HG03108 (cell line): ENCODE measurements at regions not wholly inside any gene's neighbourhood (a gene's known extent, or its start where the extent isn't known, plus 50 kb on each side); places are given as distances from the start of the nearest gene placed in this dataset.

Experiments used
- ATAC-seq: cut with Tn5 transposase; IDR thresholded peaks from one replicate; pipeline ENCODE4 v1.9.1; 2021; ENCODE audit warnings: moderate library complexity; ENCODE audit not compliant: unreplicated experiment

DNA sequence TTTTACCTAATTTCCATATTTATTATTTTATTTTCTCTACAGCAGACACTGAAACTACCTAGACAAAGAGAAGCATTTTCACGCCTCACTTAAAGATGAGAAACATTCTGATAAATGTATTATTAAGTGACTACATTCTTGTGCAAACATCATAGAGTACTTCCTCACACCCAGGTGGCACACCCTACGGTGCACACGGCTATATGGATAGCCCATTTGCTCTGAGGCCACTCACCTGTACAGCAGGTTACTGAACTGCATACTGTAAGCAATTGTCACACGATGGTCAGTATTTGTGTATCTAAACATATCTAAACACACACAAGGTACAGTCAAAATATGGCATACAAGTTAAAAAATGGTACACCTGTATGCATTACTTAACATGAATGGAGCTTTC, 481.4 kb downstream of the CMPK2 start:
- no peak for ATAC-seq

DNA sequence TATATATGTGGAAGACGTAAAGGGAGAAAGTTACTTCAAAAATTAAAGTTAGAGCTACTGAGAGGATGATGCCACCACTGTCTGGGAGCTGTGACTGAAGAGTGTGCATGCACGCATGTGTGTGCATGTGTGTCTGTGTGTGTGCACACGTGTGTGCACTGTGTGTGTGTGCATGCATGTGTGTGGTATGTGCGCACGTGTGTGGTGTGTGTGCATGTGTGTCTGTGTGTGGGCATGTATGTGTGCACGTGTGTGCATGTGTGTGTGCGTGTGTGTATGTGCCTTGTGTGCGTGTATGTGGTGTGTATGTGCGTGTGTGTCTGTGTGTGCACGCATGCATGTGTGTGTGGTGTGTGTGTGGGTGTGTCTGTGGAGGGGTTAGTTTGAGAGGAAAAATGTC, 473.4 kb downstream of the CMPK2 start:
- no peak for ATAC-seq

DNA sequence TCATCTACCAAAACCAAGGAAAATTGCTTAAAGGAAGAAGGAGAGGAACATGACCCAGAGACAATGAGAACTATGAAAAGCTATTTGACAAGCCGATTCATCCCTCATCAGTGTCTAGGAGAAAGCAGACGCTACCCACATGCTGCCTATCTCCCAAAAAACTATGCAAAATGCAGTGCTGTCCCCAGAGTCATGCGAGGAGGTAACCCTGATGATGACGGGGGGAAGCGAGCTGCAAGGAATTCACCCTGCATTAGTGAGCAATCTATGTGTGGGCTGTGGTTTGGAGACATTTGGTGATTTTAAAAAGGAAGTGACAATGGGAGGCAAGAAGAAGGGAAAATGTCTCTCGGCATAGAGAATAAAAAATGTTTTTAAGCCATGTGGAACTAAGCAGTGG, 472.7 kb downstream of the CMPK2 start:
- no peak for ATAC-seq

DNA sequence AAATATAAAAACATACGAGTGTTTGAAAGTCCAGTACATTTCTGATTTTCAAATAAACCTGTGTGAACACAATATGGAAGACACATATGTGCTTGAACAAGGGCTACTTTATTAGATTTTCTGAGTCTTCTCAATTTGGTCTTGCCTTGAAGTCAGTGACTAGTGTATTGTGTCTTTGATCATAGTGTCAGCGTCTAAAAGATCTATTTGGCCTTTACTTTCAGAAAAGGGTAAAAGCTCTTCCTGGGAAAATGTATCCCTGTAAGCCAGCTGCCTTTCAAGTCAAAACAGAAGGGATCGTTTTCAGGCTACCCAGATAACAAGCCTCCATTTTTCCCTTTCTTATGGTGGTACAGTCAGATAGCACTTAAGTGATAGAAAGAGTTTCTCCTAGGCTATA, 471.9 kb downstream of the CMPK2 start:
- no peak for ATAC-seq

DNA sequence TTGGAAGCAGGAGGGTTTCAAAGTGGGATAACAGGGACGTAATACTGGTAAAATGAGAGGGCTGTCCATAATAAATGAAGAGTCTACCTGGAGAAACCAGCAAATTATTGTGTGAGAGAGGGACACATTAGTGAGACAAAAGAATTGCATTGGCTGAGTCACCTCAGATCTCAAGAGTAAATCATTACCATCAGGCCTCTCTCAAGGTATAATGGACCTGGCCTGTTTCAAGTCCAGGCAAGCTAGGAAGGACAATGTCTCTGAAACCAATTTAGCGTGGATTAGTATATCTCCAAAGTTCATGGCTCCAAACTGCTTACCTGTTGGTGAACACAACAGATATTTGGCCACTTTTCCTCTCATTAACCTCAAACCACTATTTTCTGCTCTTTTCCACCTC, 471.4 kb downstream of the CMPK2 start:
- no peak for ATAC-seq

DNA sequence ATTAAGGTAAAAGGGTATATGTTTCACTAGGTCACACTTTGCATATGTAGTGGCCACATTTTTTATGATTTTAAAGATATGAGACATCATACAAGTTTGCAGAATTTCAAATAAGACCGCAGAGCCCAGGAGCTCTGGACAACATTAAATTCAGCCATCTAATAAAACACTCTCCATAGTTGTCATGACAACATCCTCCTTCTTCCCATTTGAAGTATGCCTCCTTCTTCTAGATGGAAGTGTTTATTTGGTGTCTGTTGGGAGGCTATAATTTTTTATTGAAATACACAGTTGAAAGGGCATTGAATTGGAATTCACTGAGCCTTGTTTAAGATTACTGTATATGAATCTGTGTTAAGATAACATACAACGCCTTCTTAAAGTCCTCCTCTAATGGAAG, 467.3 kb downstream of the CMPK2 start:
- no peak for ATAC-seq

DNA sequence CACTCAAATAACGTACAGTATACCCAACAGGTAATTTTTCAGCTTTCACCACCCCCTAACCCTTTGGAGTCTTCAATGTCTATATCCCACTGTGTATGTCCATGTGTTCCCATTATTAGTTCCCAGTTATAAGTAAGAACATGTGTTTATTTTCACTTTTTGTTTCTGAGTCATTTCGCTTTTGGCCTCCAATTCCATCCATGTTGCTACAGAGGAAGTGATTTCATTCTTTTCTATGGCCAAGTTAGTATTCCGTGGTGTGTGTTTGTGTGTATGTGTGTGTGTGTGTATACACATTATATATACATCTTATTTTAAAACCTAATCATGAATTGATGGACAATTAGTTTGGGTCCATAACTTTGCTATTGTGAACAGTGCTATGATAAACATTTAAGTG, 464.4 kb downstream of the CMPK2 start:
- no peak for ATAC-seq

DNA sequence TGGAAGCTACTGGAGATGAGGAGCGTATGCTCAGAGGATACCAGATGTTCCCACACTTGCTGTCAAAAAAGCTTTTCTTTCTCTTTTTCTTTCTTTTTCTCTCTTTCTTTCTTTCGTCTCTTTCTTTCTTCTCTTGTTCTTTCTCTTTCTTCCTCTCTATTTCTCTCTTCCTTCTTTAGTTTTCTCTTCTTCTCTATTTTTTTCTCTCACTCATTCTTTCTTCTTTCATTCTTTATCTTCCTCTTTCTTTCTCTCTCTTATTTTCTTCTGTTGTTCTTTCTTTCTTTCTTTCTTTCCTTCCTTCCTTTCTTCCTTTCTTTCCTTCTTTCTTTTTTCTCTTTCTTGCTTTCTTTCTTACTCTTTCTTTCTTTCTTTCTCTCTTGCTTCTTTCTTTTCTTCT, 457.6 kb downstream of the CMPK2 start:
- no peak for ATAC-seq

DNA sequence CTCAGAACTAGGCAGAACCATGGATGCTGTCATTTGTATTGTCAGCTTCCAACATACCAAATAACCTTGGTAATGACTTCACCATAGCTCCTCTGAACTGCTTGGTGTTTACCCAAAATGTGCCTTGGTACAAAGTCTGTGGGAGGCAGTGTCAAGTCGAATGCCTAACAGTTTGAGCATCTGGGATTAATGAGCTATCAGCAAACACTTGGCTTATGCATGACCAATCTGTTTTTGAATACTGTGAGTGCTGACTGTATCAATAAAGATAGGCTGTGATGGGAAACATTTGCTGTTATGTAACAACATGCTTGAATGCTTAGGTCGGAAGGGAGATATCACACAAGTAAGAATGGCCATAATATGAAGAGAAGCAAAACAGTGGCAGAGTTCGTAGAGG, 455.4 kb downstream of the CMPK2 start:
- ATAC-seq, result no peak

DNA sequence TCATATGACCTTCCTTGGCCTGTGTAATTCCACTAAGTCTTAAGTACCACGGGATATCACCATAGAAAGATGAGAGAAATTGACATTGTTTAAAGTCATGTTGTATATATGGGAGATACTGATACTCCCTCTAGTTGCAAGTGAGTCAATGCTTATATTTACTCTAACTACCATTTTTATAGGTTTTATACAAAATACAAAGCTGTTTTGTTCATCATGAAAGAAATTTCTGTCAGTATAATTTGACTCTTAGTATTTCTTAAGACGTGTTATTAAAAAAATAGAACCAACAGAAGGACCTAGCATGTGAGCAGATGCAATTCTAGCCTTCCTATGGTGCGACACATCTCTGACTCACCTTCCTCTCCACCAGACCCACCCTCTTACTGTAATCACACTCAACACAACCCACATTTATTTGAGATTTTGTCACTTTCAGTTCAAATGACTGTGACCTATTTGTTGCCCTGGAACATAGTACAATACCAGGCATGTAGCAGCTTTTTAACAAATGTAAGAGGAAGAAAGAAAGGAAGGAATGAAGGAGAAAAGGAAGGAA, 453.1 kb downstream of the CMPK2 start:
- no peak for ATAC-seq

DNA sequence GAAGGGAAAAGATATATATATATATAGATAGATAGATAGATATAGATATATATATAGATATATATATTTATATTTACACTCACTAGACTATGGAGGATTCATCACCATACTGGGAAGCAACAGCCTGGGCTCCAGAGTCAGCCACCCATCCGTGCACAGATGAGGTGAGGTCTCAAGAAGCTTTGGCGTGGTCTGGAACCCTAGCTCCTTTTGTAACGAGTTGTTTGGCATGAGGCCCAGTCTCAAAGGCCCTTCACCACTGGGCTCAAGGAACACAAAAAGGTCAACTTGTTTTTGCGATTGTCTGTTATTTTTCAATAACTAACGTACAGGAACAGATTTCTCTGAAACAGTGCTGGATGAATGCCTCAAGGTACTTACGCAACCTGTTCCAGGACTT, 448.7 kb downstream of the CMPK2 start:
- no peak for ATAC-seq

DNA sequence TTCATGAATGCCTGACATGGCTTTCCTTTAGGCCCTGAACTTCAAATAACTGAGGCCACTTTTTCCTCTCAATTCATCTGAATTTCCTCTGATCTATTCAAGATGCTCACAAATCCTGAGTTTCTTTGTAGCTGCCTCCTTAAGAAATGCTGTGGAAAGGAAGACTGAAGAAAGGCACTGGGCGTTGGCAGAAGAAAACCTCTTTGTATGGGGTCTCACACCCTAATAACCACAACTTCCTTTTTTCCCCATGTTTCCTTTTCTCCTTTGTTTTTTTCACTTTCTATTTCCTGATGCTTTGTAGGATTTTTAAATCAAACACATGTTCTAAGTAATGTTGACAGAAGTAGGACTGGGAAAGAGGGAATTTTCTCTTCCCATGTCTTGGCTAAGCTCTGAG, 447.4 kb downstream of the CMPK2 start:
- ATAC-seq, result no peak

DNA sequence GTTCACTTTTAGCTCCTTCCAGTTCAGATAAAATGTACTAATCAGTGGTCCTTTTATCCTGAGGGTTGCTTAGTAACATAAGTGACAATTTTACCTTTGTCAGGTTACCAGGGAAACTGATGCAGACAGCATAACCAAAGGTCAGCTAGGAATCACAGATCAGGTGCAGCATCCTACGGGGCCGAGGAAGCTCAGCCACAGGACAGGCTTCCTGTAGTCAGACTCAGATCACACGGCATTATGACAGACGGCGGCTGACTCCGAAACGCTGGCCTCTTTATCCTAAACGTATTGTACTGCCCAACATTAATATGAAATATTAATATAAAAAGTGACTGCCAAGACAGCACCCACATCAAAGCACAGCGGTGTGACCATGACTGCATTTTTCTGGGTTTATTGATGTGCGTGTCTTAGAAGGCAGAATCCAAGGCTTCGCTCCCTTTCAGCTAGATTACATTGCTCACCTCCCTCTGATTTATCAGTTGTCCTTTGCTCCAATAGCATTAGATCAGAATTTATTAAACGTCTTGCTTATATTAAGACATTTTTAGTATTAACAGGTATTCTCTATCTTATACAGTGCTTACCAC, 444.5 kb downstream of the CMPK2 start:
- no peak for ATAC-seq

DNA sequence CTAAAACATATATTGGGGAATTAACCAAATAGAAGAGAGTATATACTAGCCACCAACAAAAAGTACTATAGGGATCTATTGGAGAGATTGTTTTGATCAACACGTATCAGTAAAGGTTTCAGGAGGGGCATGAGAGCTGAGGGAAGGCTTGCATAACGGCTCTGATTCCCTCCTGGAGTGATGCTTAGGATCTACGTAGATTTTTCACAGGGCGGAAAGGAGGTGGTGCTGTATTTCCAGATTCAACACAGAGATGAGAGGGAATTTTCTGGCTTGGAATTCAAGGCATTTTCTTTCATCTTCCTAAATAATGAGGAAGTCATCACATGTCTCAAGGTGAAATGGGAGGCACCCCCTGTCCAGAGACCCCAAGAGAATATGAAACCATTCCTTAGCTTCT, 443.8 kb downstream of the CMPK2 start:
- no peak for ATAC-seq

DNA sequence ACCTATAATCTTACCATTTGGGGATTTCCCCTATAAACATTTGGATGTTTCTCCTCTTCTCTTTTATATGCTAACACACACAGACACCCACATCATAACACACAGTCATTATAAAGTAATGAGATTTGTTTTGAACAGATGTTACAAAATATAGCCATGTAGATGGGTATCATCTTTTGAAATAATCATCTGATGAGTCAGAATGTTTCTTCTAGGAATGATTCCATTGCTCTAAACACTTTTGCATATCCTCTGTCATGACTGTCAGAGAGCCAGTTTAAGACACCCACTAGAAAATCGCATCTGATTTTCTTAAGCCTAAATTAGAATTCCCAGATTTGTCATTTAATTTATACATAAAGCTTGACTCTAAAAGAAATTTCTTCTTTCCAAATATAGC, 442.6 kb downstream of the CMPK2 start:
- ATAC-seq, result no peak

DNA sequence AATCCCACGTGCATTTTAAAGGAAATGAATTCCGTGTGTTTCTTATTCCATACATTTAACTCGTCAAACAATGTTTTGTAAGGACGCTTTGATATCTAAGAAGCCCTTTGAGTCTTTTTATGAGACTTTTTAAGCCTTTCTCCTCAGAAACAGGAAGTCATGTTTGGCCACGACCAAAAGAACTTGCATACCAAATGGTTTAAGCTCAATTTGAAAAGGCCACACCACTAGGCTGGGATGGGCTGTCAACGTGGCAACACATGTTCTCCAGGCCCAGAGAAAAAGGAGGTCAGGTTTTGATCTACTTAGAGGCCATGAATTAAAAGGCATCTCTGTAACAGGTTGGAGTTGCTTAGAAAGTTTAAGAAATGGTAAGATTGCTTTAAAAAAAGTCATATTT, 441.8 kb downstream of the CMPK2 start:
- no peak for ATAC-seq

DNA sequence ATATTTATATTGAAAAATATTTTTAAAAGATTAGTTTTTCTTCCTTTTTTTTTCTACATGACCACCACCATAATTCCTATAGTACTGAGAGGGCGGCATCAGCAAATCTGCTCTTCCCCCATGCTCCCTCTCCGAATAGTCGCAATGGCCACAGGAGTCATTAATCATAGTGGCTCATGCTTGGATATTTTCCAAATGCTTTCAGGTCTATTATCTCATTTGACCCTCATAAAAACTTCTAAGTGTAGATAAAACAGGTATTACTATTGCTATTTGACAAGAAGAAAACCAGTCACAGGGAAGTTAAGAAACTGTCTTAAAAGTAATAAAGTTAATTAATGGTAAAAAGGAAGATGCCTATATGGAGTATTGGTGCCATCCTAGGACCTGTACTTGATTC, 440.7 kb downstream of the CMPK2 start:
- ATAC-seq, result no peak

DNA sequence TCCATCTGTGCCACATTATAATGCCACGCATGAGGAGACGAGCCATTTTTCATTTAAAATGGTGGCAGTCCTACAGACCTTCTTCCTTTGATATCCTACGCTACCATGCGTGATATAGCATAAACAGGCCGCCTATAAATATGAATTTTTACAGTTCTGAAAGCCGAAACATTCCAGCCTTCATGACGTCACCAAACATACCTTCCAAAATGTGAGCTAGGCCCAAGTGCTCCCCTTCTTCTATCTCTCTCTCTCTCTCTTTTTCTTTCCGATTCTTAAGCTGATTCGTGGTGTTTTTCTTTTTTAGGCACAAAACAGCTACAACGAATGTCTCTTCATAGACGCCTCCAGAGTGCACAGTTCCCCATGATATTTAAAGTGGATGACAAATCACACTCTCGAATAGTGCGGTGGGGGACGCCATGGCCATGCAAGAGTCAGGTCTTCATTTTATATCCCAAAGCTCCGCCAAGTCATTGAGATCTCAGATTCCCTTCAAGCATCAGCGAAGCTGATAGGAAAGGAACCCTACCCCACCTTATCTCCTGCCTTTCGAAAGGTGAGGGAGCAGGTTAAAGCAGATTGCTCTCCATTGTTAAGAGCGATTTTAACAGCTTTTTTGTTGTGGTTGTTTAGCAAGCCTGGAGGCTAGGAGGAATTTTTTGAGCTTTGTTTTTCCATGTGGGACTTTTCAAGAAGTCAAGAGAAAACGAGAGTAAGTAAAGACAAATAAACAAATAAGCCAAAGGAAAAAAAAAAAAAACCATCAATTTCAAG, 436.3 kb downstream of the CMPK2 start:
- ATAC-seq, result no peak

DNA sequence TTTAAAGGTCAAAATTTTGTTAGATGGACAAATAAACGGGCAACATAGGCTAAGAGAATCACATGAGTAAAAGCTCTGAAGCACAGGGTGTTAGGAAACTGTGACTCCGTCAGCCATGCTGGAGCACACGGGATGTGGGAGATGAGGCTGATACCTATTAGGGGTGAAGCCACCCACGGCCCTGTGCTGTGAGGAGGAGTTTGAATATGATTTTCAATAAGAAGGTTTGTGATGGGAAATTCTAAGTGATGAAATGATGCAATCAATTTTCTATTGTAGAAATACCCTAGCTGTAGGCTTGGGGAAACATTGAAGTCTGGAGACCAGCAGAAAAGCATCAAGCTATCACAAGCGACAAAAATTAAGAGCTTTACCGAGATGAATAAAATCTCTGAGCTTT, 431.3 kb downstream of the CMPK2 start:
- no peak for ATAC-seq

DNA sequence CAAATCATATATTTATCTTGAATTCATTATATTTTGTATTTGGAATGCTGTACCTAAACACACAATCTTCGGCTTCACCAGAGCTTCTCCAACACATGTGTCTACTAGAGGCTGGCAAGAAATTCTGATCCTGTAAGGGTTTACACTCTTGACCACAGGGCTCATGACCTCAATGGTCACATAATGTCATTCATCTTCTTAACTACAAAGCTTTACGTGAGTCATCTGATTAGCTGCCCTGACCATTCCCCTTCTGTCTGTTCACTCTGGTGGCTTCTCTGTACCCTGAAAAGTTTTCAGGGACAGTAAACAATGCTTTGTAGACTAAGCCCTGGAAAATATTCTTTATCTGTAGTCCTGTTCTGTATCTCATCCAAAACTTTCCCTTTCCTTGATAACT, 423.9 kb downstream of the CMPK2 start:
- ATAC-seq, result no peak

DNA sequence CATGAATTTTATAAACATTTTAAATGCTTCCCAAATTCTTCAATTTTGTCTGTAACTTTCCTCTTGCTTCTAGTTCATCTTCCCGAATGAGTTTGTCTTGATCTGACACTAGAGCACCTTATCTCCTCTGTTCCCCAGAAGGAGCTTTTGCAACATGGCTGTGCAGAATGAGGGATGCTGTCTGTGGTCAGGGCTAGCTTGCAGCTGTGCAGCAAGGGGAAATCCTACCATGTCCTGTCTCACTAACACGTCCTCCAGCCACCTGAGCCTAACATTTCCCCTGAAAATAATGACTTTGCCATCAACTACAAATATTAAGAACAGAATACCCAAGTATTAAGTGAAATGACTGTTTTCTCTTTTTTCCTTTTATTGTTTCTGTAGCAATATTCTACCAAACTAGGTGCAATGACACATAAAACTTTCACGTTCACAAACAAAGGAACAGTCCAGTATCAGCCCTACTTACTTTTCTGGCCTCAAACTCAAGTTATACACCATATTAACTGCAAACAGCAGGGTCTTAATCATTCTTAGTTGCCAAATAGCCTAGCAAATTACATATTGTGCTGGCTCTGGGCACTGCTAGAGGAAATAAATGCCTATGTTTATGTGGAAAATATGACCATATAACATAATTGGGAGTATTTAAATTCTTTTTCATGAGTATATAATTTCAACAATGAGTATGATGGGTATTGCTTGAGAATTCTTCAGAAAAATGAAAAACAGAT, 423.3 kb downstream of the CMPK2 start:
- no peak for ATAC-seq
